Tibial artery (tissue), 4 donors: ENCODE measurements at regions not wholly inside any gene's neighbourhood (a gene's known extent, or its start where the extent isn't known, plus 50 kb on each side); places are given as distances from the start of the nearest gene placed in this dataset.

ENCODE experiments used
- DNase-seq, 2 donors: peaks; one replicate each; pipeline ENCODE4 v3.0.0-alpha.2; 2019
- H3K27ac ChIP-seq, 2 donors: fragments of 200-600 bp; sonication (generic) in 1 of 2; 1 replicate in 1 of 2; 2 replicates in 1 of 2; pipeline ENCODE4 v1.5.1; 2018 to 2019; ENCODE audit warnings: mild to moderate bottlenecking in 1 of 2
- H3K27me3 ChIP-seq, 2 donors: fragments of 200-600 bp; sonication (generic) in 1 of 2; one replicate each; pipeline versions ENCODE4 v1.5.1 to v1.6.0; 2016 to 2019
- H3K36me3 ChIP-seq, 3 donors: fragments of 200-600 bp; sonication (generic) in 2 of 3; one replicate each; pipeline ENCODE4 v1.5.1; 2016 to 2019; ENCODE audit warnings: mild to moderate bottlenecking in 2 of 3
- H3K4me1 ChIP-seq, 4 donors: fragments of 200-600 bp; sonication (generic) in 2 of 4; 1 replicate in 3 of 4; 2 replicates in 1 of 4; pipeline ENCODE4 v1.5.1; 2016 to 2019
- H3K4me3 ChIP-seq, 2 donors: fragments of 200-600 bp; sonication (generic) in 1 of 2; 1 replicate in 1 of 2; 2 replicates in 1 of 2; pipeline ENCODE4 v1.5.1; 2018 to 2019; ENCODE audit warnings: mild to moderate bottlenecking in 2 of 2
- H3K9me3 ChIP-seq, 3 donors: fragments of 200-600 bp; sonication (generic) in 1 of 3; one replicate each; pipeline ENCODE4 v1.5.1; 2016 to 2019
- intact Hi-C: fragments of 100-400 bp; cut with DNase I; formaldehyde crosslinking; loops from one replicate; pipeline ENCODE4 v1.15.0; 2023; ENCODE audit warnings: low total_unique reads
- TF ChIP-seq, protein P1 (sequence below), 2 experiments: fragments of 200-600 bp in 1 of 2; fragments of 450-650 bp in 1 of 2; IDR thresholded peaks; one replicate each; pipeline ENCODE4 v1.5.1; 2017 to 2019; ENCODE audit warnings: antibody characterized with exemption in 2 of 2, mild to moderate bottlenecking in 1 of 2, moderate library complexity in 1 of 2

DNA sequence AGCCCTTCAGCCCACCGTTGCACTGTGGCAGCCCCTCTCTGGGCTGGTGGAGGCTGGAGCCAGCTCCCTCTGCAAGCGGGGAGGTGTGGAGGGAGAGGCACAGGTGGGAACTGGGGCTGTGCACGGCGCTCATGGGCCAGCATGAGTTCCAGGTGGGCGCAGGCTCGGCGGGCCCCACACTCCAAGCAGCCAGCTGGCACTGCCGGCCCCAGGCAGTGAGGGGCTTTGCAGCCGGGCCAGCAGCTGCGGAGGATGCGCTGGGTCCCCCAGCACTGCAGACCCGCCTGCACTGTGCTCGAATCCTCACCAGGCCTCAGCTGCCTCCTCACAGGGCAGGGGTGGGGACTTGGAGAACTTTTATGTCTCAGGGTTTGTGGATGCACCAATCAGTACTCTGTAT lies 1354.8 kb upstream of the IGFBP7 start:
- Histone ChIP-seq H3K9me3 (peaks cover 0 to 8% (median 2%) of the 10 kb centered on the region in 3 donors), H3K4me3 (no peak overlapping the region), H3K27me3 (no peaks in the 10 kb centered on the region), H3K36me3 (no peaks in the 10 kb centered on the region), H3K4me1 (no peaks in the 10 kb centered on the region), H3K27ac (no peak overlapping the region)
- no peak for DNase-seq
- TF ChIP-seq, protein P1, sequence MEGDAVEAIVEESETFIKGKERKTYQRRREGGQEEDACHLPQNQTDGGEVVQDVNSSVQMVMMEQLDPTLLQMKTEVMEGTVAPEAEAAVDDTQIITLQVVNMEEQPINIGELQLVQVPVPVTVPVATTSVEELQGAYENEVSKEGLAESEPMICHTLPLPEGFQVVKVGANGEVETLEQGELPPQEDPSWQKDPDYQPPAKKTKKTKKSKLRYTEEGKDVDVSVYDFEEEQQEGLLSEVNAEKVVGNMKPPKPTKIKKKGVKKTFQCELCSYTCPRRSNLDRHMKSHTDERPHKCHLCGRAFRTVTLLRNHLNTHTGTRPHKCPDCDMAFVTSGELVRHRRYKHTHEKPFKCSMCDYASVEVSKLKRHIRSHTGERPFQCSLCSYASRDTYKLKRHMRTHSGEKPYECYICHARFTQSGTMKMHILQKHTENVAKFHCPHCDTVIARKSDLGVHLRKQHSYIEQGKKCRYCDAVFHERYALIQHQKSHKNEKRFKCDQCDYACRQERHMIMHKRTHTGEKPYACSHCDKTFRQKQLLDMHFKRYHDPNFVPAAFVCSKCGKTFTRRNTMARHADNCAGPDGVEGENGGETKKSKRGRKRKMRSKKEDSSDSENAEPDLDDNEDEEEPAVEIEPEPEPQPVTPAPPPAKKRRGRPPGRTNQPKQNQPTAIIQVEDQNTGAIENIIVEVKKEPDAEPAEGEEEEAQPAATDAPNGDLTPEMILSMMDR (IDR thresholded peaks at IDR 0.05), result no peak
- intact Hi-C loops, result no loop called here

DNA sequence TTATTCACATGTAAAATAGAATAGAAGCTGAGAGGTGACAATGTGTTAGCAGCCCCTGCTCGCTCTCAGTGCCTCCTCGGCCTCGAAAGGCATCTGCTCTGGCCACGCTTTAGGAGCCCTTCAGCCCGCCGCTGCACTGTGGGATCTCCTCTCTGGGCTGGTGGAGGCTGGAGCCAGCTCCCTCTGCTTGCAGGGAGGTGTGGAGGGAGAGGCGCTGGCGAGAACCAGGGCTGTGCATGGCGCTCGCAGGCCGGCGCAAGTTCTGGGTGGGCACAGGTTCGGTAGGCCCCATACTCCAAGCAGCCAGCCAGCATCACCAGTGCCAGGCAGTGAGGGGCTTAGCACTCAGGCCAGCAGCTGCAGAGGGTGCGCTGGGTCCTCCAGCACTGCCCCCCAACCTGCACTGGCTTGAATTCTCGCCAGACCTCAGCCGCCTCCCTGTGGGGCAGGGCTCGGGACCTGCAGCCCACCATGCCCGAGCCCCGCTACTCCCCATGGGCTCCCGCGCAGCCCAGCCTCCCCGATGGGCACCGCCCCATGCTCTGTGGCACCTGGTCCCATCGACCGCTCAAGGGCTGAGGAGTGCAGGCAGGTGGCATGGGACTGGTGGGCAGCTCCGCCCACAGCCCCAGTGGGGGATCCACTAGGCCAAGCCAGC lies 1346.7 kb upstream of the IGFBP7 start:
- Histone ChIP-seq H3K36me3 (no peaks in the 10 kb centered on the region), H3K27ac (no peak overlapping the region), H3K4me1 (no peaks in the 10 kb centered on the region), H3K4me3 (no peak overlapping the region), H3K9me3 (no peaks in the 10 kb centered on the region), H3K27me3 (no peaks in the 10 kb centered on the region)
- no peak for DNase-seq
- TF ChIP-seq, protein P1 (IDR thresholded peaks at IDR 0.05), result no peak
- intact Hi-C loops, result no loop called here

DNA sequence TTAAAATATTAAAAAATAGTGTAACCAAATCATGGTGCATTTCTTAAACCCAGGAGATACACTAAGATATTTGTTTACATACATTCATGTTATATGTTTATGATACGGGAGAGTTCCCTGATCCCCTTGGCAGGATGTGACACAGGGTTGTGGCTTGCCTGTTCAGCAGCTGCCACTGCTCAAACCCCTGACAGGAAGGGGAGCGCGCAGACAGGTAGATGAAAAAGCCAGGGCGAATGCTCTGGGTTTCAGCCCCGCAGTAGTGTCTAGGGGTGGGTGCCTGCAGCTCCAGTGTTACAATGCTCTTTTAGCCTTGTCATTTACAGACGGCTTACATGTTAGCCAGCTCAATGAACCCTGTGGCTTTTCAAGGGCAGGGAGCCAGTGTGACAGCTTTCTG lies 1343.8 kb upstream of the IGFBP7 start:
- Histone ChIP-seq H3K36me3 (no peaks in the 10 kb centered on the region), H3K27me3 (no peaks in the 10 kb centered on the region), H3K27ac (no peak overlapping the region), H3K4me1 (peaks cover 0 to 4% (median 0%) of the 10 kb centered on the region in 4 donors), H3K4me3 (no peak overlapping the region), H3K9me3 (no peaks in the 10 kb centered on the region)
- intact Hi-C loops, result no loop called here
- TF ChIP-seq, protein P1 (IDR thresholded peaks at IDR 0.05), result no peak
- DNase-seq, result no peak

DNA sequence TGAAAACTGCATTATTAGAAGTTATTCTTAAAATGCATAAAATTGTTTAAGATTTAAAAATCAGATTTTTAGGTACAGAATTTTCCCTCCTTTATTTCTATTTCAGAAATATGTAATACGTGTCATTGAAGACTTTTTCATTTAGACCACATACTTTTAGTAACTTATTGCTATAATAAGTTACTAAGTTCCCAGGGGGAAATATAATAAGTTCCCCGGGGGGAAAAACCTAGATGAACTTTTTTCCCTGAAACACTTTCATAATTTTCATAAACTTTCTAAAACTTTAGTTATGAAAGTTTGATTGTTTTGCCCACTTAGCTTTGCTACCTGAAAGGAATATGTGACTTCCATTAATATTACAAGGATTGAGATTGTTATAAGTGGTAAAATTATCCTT lies 1341.5 kb upstream of the IGFBP7 start:
- Histone ChIP-seq H3K4me1 (peaks cover 0 to 4% (median 0%) of the 10 kb centered on the region in 4 donors), H3K36me3 (no peaks in the 10 kb centered on the region), H3K9me3 (no peaks in the 10 kb centered on the region), H3K27me3 (no peaks in the 10 kb centered on the region), H3K4me3 (no peak overlapping the region), H3K27ac (no peak overlapping the region)
- intact Hi-C loops, result no loop called here
- no peak for DNase-seq
- TF ChIP-seq, protein P1 (IDR thresholded peaks at IDR 0.05), result no peak

DNA sequence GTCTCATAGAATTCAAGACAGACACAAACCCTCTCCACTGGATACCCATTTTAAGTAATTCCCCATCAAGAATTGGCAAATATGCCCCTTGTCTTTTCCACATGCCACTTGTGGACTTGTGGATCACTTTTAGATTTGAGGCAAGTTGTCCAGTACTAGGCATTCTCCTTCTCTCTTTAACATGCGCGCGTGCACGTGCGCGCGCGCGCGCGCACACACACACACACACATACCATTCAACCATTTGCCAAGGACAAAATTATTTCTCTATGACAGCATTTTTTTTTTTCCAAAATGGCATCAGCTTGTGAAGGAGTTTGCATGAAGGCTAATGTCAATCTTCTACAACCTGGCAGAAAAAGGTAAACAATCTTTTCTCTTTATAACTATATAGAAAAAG lies 1325.7 kb upstream of the IGFBP7 start:
- no peak for DNase-seq
- Histone ChIP-seq H3K27me3 (no peaks in the 10 kb centered on the region), H3K4me3 (no peak overlapping the region), H3K36me3 (no peaks in the 10 kb centered on the region), H3K9me3 (peaks cover 0 to 9% (median 0%) of the 10 kb centered on the region in 3 donors), H3K27ac (no peak overlapping the region), H3K4me1 (no peaks in the 10 kb centered on the region)
- intact Hi-C loops, result no loop called here
- TF ChIP-seq, protein P1 (IDR thresholded peaks at IDR 0.05), result no peak

DNA sequence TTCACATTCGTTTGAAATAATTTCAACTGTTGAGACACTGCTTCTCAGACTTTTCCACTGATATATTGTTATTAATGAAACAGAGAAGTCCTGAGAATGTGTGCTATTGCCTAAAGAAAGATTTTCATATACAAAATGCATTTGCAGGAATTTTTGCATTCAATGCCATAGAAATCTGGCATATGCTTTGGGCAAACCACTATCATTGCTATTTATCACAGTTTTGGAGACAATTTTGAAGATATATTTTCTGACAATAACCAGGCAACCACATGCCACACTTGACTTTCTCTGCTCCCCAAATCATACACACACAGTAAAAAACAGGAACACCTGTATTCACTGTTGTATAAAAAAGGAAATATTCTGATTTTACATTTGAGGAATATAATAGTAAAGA lies 1303.7 kb upstream of the IGFBP7 start:
- Histone ChIP-seq H3K4me1 (no peaks in the 10 kb centered on the region), H3K27me3 (no peaks in the 10 kb centered on the region), H3K4me3 (no peak overlapping the region), H3K36me3 (no peaks in the 10 kb centered on the region), H3K9me3 (no peaks in the 10 kb centered on the region), H3K27ac (no peak overlapping the region)
- TF ChIP-seq, protein P1 (IDR thresholded peaks at IDR 0.05), result no peak
- intact Hi-C loops, result no loop called here
- no peak for DNase-seq
